SK-N-SH treated with all-trans-retinoic acid at 6 μM for 48 hours (cell line): ENCODE measurements at regions not wholly inside any gene's neighbourhood (a gene's known extent, or its start where the extent isn't known, plus 50 kb on each side); places are given as distances from the start of the nearest gene placed in this dataset.

Experiments
- ATAC-seq: fragments of 200-7000 bp; cut with Tn5 transposase; 3 replicates; pipeline ENCODE4 v1.9.1; 2020; ENCODE audit warnings: mild to moderate bottlenecking, moderate library complexity
- ARNTL ChIP-seq: fragments of 450-650 bp; formaldehyde crosslinking; IDR thresholded peaks from 2 replicates; pipeline ENCODE4 v1.5.0; 2020; ENCODE audit warnings: low read depth, mild to moderate bottlenecking, moderate library complexity, borderline replicate concordance
- BACH2 ChIP-seq: fragments of 250-450 bp; sonication (Bioruptor Pico); IDR thresholded peaks from 2 replicates; pipeline ENCODE4 v1.9.0; 2021; ENCODE audit warnings: mild to moderate bottlenecking, borderline replicate concordance
- CREB5 ChIP-seq: fragments of 250-450 bp; sonication (Bioruptor Pico); IDR thresholded peaks from 2 replicates; pipeline ENCODE4 v1.5.1; 2020; ENCODE audit warnings: low read depth, mild to moderate bottlenecking, moderate library complexity
- CSDC2 ChIP-seq: fragments of 250-450 bp; sonication (Bioruptor Pico); IDR thresholded peaks from 2 replicates; pipeline ENCODE4 v1.5.0; 2020; ENCODE audit warnings: mild to moderate bottlenecking, moderate library complexity
- ESRRG ChIP-seq: fragments of 250-450 bp; sonication (Bioruptor Pico); IDR thresholded peaks from 2 replicates; pipeline ENCODE4 v1.6.1; 2021; ENCODE audit warnings: mild to moderate bottlenecking
- GLIS3 ChIP-seq: fragments of 250-450 bp; sonication (Bioruptor Pico); IDR thresholded peaks from 2 replicates; pipeline ENCODE4 v1.5.0; 2020; ENCODE audit warnings: mild to moderate bottlenecking, moderate library complexity
- ISL1 ChIP-seq: fragments of 250-450 bp; sonication (Bioruptor Pico); IDR thresholded peaks from 2 replicates; pipeline ENCODE4 v2.1.2; 2022; ENCODE audit warnings: mild to moderate bottlenecking, moderate library complexity
- OSR1 ChIP-seq: fragments of 250-450 bp; sonication (Bioruptor Pico); IDR thresholded peaks from 2 replicates; pipeline ENCODE4 v1.8.0; 2022; ENCODE audit warnings: moderate library complexity, mild to moderate bottlenecking, inconsistent platforms
- PPARA ChIP-seq: fragments of 250-450 bp; sonication (Bioruptor Pico); IDR thresholded peaks from 2 replicates; pipeline ENCODE4 v1.5.0; 2020; ENCODE audit warnings: mild to moderate bottlenecking, borderline replicate concordance
- RARB ChIP-seq: fragments of 250-450 bp; sonication (Bioruptor Pico); IDR thresholded peaks from 2 replicates; pipeline ENCODE4 v1.8.0; 2021; ENCODE audit warnings: mild to moderate bottlenecking, moderate library complexity
- SNAI2 ChIP-seq: fragments of 250-450 bp; sonication (Bioruptor Pico); IDR thresholded peaks from 2 replicates; pipeline ENCODE4 v1.5.0; 2020; ENCODE audit warnings: mild to moderate bottlenecking, moderate library complexity
- TCF4 ChIP-seq: fragments of 250-450 bp; sonication (Bioruptor Pico); IDR thresholded peaks from 2 replicates; pipeline ENCODE4 v1.8.0; 2021; ENCODE audit warnings: mild to moderate bottlenecking, moderate library complexity, borderline replicate concordance
- TSHZ2 ChIP-seq: fragments of 250-450 bp; sonication (Bioruptor Pico); IDR thresholded peaks from 2 replicates; pipeline ENCODE4 v1.5.0; 2020; ENCODE audit warnings: mild to moderate bottlenecking, moderate library complexity
- ZC3H10 ChIP-seq: fragments of 250-450 bp; sonication (Bioruptor Pico); IDR thresholded peaks from 2 replicates; pipeline ENCODE4 v1.5.1; 2021; ENCODE audit warnings: mild to moderate bottlenecking, moderate library complexity
- ZFP3 ChIP-seq: fragments of 250-450 bp; sonication (Bioruptor Pico); IDR thresholded peaks from 2 replicates; pipeline ENCODE4 v1.5.0; 2020; ENCODE audit warnings: mild to moderate bottlenecking, moderate library complexity
- ZFP30 ChIP-seq: fragments of 450-650 bp; formaldehyde crosslinking; IDR thresholded peaks from 2 replicates; pipeline ENCODE4 v1.5.0; 2022; ENCODE audit warnings: mild to moderate bottlenecking, moderate library complexity
- ZNF565 ChIP-seq: fragments of 450-650 bp; formaldehyde crosslinking; conservative IDR thresholded peaks from 2 replicates; pipeline ENCODE4 v1.5.0; 2020; ENCODE audit warnings: low read depth, mild to moderate bottlenecking, moderate library complexity
- ZNF70 ChIP-seq: fragments of 450-650 bp; formaldehyde crosslinking; IDR thresholded peaks from 2 replicates; pipeline ENCODE4 v1.5.0; 2020; ENCODE audit warnings: mild to moderate bottlenecking, moderate library complexity
- ZNF8 ChIP-seq: fragments of 450-650 bp; formaldehyde crosslinking; IDR thresholded peaks from 2 replicates; pipeline ENCODE4 v1.5.0; 2020; ENCODE audit warnings: mild to moderate bottlenecking, moderate library complexity
- TF ChIP-seq, protein P1 (sequence below): fragments of 250-450 bp; sonication (Bioruptor Pico); IDR thresholded peaks from 2 replicates; pipeline ENCODE4 v1.5.1; 2021; ENCODE audit warnings: mild to moderate bottlenecking, moderate library complexity
- TF ChIP-seq, protein P2 (sequence below): fragments of 250-450 bp; sonication (Bioruptor Pico); IDR thresholded peaks from 2 replicates; pipeline ENCODE4 v1.8.0; 2020; ENCODE audit warnings: mild to moderate bottlenecking, moderate library complexity, borderline replicate concordance

- no peak for TF ChIP-seq CREB5 (CRISPR knock-in tag)
- no peak for TF ChIP-seq CSDC2
- TF ChIP-seq GLIS3 (CRISPR knock-in tag): no peak
- no peak for ATAC-seq
Observed at GRCh38 chr4:141403782-141404181, 183.1 kb downstream of the ZNF330 start.

- TF ChIP-seq TSHZ2 (CRISPR knock-in tag) (no peak), ZNF565 (no peak), CSDC2 (no peak), RARB (CRISPR knock-in tag) (no peak), ISL1 (CRISPR knock-in tag) (no peak), GLIS3 (CRISPR knock-in tag) (no peak), ARNTL (CRISPR knock-in tag) (no peak), ZC3H10 (CRISPR knock-in tag) (no peak), ZNF70 (CRISPR knock-in tag) (no peak), SNAI2 (CRISPR knock-in tag) (no peak), ZFP30 (no peak), OSR1 (CRISPR knock-in tag) (no peak), ZNF8 (CRISPR knock-in tag) (no peak), BACH2 (CRISPR knock-in tag) (no peak), ESRRG (no peak), ZFP3 (CRISPR knock-in tag) (no peak), PPARA (CRISPR knock-in tag) (no peak)
- ATAC-seq: no peak
Observed at GRCh38 chr4:141406237-141406636, 185.5 kb downstream of the ZNF330 start.

DNA sequence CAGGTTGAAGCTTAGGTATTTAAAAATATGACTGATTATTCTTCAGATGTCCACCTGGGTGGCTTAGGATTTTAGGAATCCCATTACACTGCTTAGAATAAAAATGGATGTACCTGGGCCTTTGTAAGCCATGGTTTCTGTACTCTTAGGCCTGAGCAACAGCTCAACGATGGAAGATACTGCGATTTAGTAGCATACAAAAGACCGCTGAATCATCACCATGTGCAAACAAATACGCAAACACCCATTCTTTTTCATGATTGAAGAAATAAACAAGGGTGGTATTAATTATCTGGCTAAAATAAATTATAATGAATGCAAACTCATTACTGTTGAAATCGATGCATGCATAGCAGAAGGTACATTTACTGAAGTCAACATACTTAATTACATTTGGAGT, 188.9 kb downstream of the ZNF330 start:
- TF ChIP-seq CSDC2: no peak
- no peak for TF ChIP-seq TCF4 (CRISPR knock-in tag)
- no peak for TF ChIP-seq RARB (CRISPR knock-in tag)
- TF ChIP-seq ZFP3 (CRISPR knock-in tag): no peak
- TF ChIP-seq ARNTL (CRISPR knock-in tag): no peak
- TF ChIP-seq, protein P1, sequence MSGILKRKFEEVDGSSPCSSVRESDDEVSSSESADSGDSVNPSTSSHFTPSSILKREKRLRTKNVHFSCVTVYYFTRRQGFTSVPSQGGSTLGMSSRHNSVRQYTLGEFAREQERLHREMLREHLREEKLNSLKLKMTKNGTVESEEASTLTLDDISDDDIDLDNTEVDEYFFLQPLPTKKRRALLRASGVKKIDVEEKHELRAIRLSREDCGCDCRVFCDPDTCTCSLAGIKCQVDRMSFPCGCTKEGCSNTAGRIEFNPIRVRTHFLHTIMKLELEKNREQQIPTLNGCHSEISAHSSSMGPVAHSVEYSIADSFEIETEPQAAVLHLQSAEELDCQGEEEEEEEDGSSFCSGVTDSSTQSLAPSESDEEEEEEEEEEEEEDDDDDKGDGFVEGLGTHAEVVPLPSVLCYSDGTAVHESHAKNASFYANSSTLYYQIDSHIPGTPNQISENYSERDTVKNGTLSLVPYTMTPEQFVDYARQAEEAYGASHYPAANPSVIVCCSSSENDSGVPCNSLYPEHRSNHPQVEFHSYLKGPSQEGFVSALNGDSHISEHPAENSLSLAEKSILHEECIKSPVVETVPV (CRISPR knock-in tag): no peak
- TF ChIP-seq TSHZ2 (CRISPR knock-in tag): no peak
- TF ChIP-seq ZFP30: no peak
- TF ChIP-seq ZC3H10 (CRISPR knock-in tag): no peak
- TF ChIP-seq, protein P2, sequence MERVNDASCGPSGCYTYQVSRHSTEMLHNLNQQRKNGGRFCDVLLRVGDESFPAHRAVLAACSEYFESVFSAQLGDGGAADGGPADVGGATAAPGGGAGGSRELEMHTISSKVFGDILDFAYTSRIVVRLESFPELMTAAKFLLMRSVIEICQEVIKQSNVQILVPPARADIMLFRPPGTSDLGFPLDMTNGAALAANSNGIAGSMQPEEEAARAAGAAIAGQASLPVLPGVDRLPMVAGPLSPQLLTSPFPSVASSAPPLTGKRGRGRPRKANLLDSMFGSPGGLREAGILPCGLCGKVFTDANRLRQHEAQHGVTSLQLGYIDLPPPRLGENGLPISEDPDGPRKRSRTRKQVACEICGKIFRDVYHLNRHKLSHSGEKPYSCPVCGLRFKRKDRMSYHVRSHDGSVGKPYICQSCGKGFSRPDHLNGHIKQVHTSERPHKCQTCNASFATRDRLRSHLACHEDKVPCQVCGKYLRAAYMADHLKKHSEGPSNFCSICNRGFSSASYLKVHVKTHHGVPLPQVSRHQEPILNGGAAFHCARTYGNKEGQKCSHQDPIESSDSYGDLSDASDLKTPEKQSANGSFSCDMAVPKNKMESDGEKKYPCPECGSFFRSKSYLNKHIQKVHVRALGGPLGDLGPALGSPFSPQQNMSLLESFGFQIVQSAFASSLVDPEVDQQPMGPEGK: no peak
- TF ChIP-seq GLIS3 (CRISPR knock-in tag): no peak
- no peak for ATAC-seq
